Caco-2 (cell line): ENCODE measurements at regions not wholly inside any gene's neighbourhood (a gene's known extent, or its start where the extent isn't known, plus 50 kb on each side); places are given as distances from the start of the nearest gene placed in this dataset.

Experiments
- BruUV-seq: library from RNA; stranded (reverse); fragments of 400-500 nt; replicated peaks from 2 replicates; lab custom pipeline; 2021; lab: Mats Ljungman, UMichigan
- CTCF ChIA-PET: fragments of 300-600 bp; sonication (Branson Sonifier 250); formaldehyde crosslinking; loops from one replicate; lab custom pipeline; 2022; ENCODE audit warnings: antibody characterized with exemption; lab: Charles Lee
- POLR2A ChIA-PET: fragments of 300-600 bp; sonication (Branson Sonifier 250); formaldehyde crosslinking; loops from one replicate; lab custom pipeline; 2022; ENCODE audit warnings: antibody characterized with exemption; lab: Charles Lee
- DNase-seq, 2 experiments: peaks; one replicate each; pipeline versions ENCODE4 v3.0.0 to v3.0.0-alpha.2; 2020 to 2022
- H3K27me3 ChIP-seq: replicated peaks from 2 replicates; pipeline ENCODE4 v1.6.0; 2011; ENCODE audit warnings: low read length; ENCODE audit not compliant: control insufficient read depth, insufficient read depth
- H3K36me3 ChIP-seq: 2 replicates; pipeline ENCODE4 v1.5.1; 2011; ENCODE audit warnings: low read length; ENCODE audit not compliant: control insufficient read depth, insufficient read depth
- H3K4me1 ChIP-seq: fragments of 250-450 bp; sonication (Bioruptor Pico); 2 replicates; pipeline ENCODE4 v1.5.1; 2020; ENCODE audit warnings: mild to moderate bottlenecking
- H3K4me3 ChIP-seq: 2 replicates; pipeline ENCODE4 v1.5.1; 2011; ENCODE audit warnings: low read depth, mild to moderate bottlenecking, control low read depth, low read length
- H3K9me3 ChIP-seq: fragments of 250-450 bp; sonication (Bioruptor Pico); 2 replicates; pipeline ENCODE4 v1.5.1; 2020; ENCODE audit warnings: mild to moderate bottlenecking, moderate library complexity
- H3K27ac Mint-ChIP-seq: one replicate; pipeline ENCODE4 v1.8.0; 2022; ENCODE audit warnings: mixed read lengths; ENCODE audit not compliant: unreplicated experiment
- H3K27me3 Mint-ChIP-seq: one replicate; pipeline ENCODE4 v1.8.0; 2022; ENCODE audit warnings: mixed read lengths; ENCODE audit not compliant: insufficient read depth, unreplicated experiment
- H3K36me3 Mint-ChIP-seq: one replicate; pipeline ENCODE4 v1.8.0; 2022; ENCODE audit warnings: mild to moderate bottlenecking, mixed read lengths; ENCODE audit not compliant: insufficient read depth, unreplicated experiment
- H3K4me1 Mint-ChIP-seq: one replicate; pipeline ENCODE4 v1.8.0; 2022; ENCODE audit warnings: low read depth, mixed read lengths; ENCODE audit not compliant: unreplicated experiment
- H3K4me3 Mint-ChIP-seq: one replicate; pipeline ENCODE4 v1.8.0; 2022; ENCODE audit warnings: mild to moderate bottlenecking, moderate library complexity, mixed read lengths; ENCODE audit not compliant: unreplicated experiment
- H3K9me3 Mint-ChIP-seq: one replicate; pipeline ENCODE4 v1.8.0; 2022; ENCODE audit warnings: mixed read lengths; ENCODE audit not compliant: unreplicated experiment
- intact Hi-C: fragments of 100-400 bp; cut with micrococcal nuclease; formaldehyde crosslinking; loops from one replicate; pipeline ENCODE4 v1.10.0; 2022; ENCODE audit not compliant: unreplicated experiment
- TF ChIP-seq, protein P1 (sequence below), 2 experiments: fragments of 200-600 bp in 1 of 2; IDR thresholded peaks; 1 replicate in 1 of 2; 2 replicates in 1 of 2; pipeline versions ENCODE4 v1.5.1 to v1.8.0; 2011 to 2022; ENCODE audit warnings: antibody characterized with exemption in 1 of 2, control low read depth in 1 of 2, inconsistent platforms in 1 of 2, low read depth in 1 of 2, low read length in 1 of 2, mild to moderate bottlenecking in 1 of 2, moderate library complexity in 1 of 2; ENCODE audit not compliant: insufficient read depth in 1 of 2, severe bottlenecking in 1 of 2, unreplicated experiment in 1 of 2

DNA sequence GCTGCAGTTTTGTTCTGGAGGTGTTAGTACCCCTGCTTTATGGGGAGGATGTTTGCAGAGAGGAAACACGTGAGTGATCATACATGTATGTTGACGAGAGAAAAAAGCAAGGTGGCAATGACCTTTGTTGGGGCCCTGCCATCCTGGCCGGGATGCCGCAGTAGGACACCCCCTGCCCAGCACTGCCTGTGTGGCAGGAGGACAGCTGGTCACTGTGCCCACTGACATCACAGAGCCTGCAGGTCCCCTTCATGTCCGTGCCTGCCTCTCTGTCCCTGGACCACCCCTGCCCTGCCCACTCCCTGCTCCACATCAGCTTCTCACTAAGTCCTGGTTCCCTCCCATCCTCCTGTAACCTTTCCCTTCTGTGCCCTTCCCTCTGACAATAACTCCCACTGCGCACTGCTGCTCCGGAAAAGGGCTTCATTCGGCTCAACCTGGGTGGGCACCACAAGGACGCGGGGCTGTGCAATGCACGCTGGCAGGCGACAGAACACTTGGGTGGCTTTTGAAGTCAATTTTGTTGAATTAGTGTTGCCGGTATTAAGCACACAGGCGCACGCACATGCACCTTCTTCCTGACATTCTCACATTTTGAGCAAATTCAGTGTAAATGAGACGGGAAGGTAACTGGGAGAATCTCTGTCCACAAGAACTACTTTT is 51.5 kb upstream of the TWIST2 start:
- intact Hi-C loops: no loop called here
- Mint-ChIP-seq H3K4me1 (no peaks in the 10 kb centered on the region), H3K4me3 (no peak overlapping the region), H3K27me3 (peaks cover 14% of the 10 kb centered on the region), H3K9me3 (no peaks in the 10 kb centered on the region), H3K36me3 (no peaks in the 10 kb centered on the region), H3K27ac (no peak overlapping the region)
- ChIA-PET POLR2A (no interaction called here), CTCF (no interaction called here)
- no peaks in the 10 kb centered on the region for H3K9me3 ChIP-seq
- no TSS peak for BruUV-seq
- H3K27me3 ChIP-seq: no peaks in the 10 kb centered on the region
- H3K4me3 ChIP-seq: no peak overlapping the region
- H3K36me3 ChIP-seq: no peaks in the 10 kb centered on the region
- DNase-seq: no peak
- TF ChIP-seq, protein P1, sequence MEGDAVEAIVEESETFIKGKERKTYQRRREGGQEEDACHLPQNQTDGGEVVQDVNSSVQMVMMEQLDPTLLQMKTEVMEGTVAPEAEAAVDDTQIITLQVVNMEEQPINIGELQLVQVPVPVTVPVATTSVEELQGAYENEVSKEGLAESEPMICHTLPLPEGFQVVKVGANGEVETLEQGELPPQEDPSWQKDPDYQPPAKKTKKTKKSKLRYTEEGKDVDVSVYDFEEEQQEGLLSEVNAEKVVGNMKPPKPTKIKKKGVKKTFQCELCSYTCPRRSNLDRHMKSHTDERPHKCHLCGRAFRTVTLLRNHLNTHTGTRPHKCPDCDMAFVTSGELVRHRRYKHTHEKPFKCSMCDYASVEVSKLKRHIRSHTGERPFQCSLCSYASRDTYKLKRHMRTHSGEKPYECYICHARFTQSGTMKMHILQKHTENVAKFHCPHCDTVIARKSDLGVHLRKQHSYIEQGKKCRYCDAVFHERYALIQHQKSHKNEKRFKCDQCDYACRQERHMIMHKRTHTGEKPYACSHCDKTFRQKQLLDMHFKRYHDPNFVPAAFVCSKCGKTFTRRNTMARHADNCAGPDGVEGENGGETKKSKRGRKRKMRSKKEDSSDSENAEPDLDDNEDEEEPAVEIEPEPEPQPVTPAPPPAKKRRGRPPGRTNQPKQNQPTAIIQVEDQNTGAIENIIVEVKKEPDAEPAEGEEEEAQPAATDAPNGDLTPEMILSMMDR (IDR thresholded peaks at IDR 0.05; ENCODE audit: insufficient read depth in 1 of 2, low read depth in 1 of 2, low read length in 1 of 2, severe bottlenecking in 1 of 2, unreplicated experiment in 1 of 2): no peak
- H3K4me1 ChIP-seq: no peaks in the 10 kb centered on the region

DNA sequence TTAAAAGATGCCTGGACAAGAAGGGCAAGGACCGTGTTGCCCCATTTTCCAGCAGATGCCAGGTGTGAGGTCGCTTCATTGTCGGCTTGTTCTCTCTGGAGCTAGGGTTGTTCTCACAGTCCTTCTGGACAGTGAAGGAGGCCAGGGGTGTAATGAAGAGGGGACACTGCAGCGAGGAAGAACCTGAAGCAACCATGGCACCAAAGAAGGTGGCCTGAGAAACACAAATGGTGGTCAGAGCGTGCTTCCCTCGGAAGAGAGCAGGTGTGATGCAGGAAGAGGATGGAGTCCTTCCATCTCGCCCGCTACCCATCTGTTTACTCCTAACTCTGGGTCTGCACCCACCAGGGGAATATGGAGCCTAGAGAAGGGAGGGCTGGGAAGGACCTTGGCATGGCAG is 50.3 kb upstream of the TWIST2 start:
- no peaks in the 10 kb centered on the region for H3K9me3 Mint-ChIP-seq

More for the DNA sequence above, 50.3 kb upstream of the TWIST2 start:
- H3K27me3 ChIP-seq: no peaks in the 10 kb centered on the region
- peaks cover 22% of the 10 kb centered on the region for H3K27me3 Mint-ChIP-seq
- H3K4me3 Mint-ChIP-seq: no peak overlapping the region
- H3K4me3 ChIP-seq: no peak overlapping the region
- no peaks in the 10 kb centered on the region for H3K4me1 Mint-ChIP-seq
- TF ChIP-seq, protein P1 (IDR thresholded peaks at IDR 0.05; ENCODE audit: insufficient read depth in 1 of 2, low read depth in 1 of 2, low read length in 1 of 2, severe bottlenecking in 1 of 2, unreplicated experiment in 1 of 2): no peak
- H3K36me3 ChIP-seq: no peaks in the 10 kb centered on the region
- no peaks in the 10 kb centered on the region for H3K36me3 Mint-ChIP-seq
- intact Hi-C loops: no loop called here
- no peak for DNase-seq
- no TSS peak for BruUV-seq
- CTCF ChIA-PET: no interaction called here
- no peaks in the 10 kb centered on the region for H3K4me1 ChIP-seq
- no peak overlapping the region for H3K27ac Mint-ChIP-seq
- POLR2A ChIA-PET: no interaction called here
- no peaks in the 10 kb centered on the region for H3K9me3 ChIP-seq
